Gastroesophageal sphincter (tissue), 3 donors: ENCODE measurements at regions not wholly inside any gene's neighbourhood (a gene's known extent, or its start where the extent isn't known, plus 50 kb on each side); places are given as distances from the start of the nearest gene placed in this dataset.

ENCODE experiments used
- CTCF ChIP-seq, 4 experiments: fragments of 200-600 bp in 2 of 4; fragments of 450-650 bp in 2 of 4; sonication (generic) in 1 of 4; IDR thresholded peaks; one replicate each; pipeline ENCODE4 v1.5.1; 2017 to 2019; ENCODE audit warnings: antibody characterized with exemption in 4 of 4, mild to moderate bottlenecking in 2 of 4, moderate library complexity in 2 of 4
- POLR2AphosphoS5 ChIP-seq: sonication (generic); formaldehyde crosslinking; IDR thresholded peaks from one replicate; pipeline ENCODE4 v1.6.1; 2017; ENCODE audit warnings: antibody characterized with exemption

DNA sequence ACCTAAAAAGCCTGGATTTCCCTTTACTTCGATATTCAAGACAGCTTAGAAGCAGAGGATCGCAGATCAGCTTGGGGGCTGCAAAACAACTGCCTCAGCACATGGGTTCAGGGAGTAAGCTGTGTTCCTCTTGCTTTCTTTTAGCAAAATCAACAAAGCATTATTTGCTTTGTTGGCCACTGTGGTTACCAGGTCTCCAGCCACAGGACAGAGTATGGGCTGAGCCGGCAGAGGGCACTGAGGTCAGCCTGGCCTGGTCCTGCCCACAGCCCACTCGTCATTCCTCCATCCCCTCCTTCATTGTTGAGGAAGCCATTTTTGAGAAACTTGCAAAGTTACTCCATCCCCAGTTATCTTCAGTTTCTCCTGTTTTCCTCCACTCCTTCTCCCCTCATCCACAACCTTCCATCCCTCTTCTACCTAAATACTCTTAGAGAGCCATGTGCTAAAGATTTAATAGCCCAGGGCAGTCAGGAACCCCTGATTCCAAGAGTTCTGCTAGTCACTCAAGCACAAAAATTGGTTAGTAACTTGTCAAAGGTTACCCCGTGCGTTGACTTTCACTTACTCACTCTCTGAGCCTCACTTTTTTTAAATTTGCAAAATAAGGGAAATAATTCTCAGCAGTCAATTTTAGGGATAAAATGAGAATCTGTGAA, 60.0 kb upstream of the HES1 start:
- TF ChIP-seq CTCF (IDR thresholded peaks at IDR 0.05) (no peak), POLR2AphosphoS5 (no peak)
